IMR-90 (cell line): ENCODE measurements at regions not wholly inside any gene's neighbourhood (a gene's known extent, or its start where the extent isn't known, plus 50 kb on each side); places are given as distances from the start of the nearest gene placed in this dataset.

Experiments
- ATAC-seq: fragments of 200-7000 bp; cut with Tn5 transposase; 2 replicates; pipeline ENCODE4 v1.9.1; 2020; ENCODE audit warnings: low read depth, mild to moderate bottlenecking, moderate library complexity
- BruUV-seq: library from RNA; stranded (reverse); fragments of 400-500 nt; replicated peaks from 2 replicates; lab custom pipeline; 2021; lab: Mats Ljungman, UMichigan
- CTCF ChIA-PET: fragments of 300-600 bp; formaldehyde crosslinking; extraction: SDS; loops from one replicate; lab custom pipeline; 2021; ENCODE audit warnings: antibody characterized with exemption; lab: Yijun Ruan, JAX
- POLR2A ChIA-PET: fragments of 300-600 bp; sonication (Branson Sonifier 250); formaldehyde crosslinking; loops from one replicate; lab custom pipeline; 2022; ENCODE audit warnings: antibody characterized with exemption; ENCODE audit not compliant: unreplicated experiment; lab: Charles Lee
- DNase-seq: peaks from one replicate; pipeline ENCODE4 v3.0.0; 2013
- H2AFZ ChIP-seq: replicated peaks from 2 replicates; pipeline ENCODE3; 2013; ENCODE audit warnings: low read length, mild to moderate bottlenecking; ENCODE audit not compliant: poor library complexity
- H2AK5ac ChIP-seq: 2 replicates; pipeline ENCODE4 v1.6.1; 2013; ENCODE audit warnings: low read depth, low read length, inconsistent platforms
- H2AK9ac ChIP-seq: replicated peaks from 2 replicates; pipeline ENCODE3; 2013; ENCODE audit warnings: mild to moderate bottlenecking, low read depth, low read length, moderate library complexity; ENCODE audit not compliant: poor library complexity
- H2BK120ac ChIP-seq: 2 replicates; pipeline ENCODE4 v1.6.1; 2013; ENCODE audit warnings: low read depth, low read length, inconsistent platforms
- H2BK15ac ChIP-seq: 3 replicates; pipeline ENCODE4 v1.6.1; 2013; ENCODE audit warnings: low read depth, low read length, inconsistent platforms
- H2BK20ac ChIP-seq: 2 replicates; pipeline ENCODE4 v1.6.1; 2013; ENCODE audit warnings: low read depth, mild to moderate bottlenecking, inconsistent platforms, low read length, moderate library complexity
- H2BK5ac ChIP-seq: 2 replicates; pipeline ENCODE4 v1.6.1; 2013; ENCODE audit warnings: mild to moderate bottlenecking, low read depth, low read length, inconsistent platforms; ENCODE audit not compliant: poor library complexity, severe bottlenecking
- H3K14ac ChIP-seq: replicated peaks from 2 replicates; pipeline ENCODE4 v1.6.1; 2013; ENCODE audit warnings: low read depth, low read length, inconsistent platforms
- H3K18ac ChIP-seq: 2 replicates; pipeline ENCODE4 v1.6.1; 2013; ENCODE audit warnings: low read depth, low read length, control low read depth
- H3K23ac ChIP-seq: 2 replicates; pipeline ENCODE4 v1.6.1; 2013; ENCODE audit warnings: low read depth, low read length, inconsistent platforms
- H3K27ac ChIP-seq: 2 replicates; pipeline ENCODE4 v1.5.1; 2013; ENCODE audit warnings: mild to moderate bottlenecking, control low read depth, low read length; ENCODE audit not compliant: insufficient read depth
- H3K27me3 ChIP-seq: 2 replicates; pipeline ENCODE4 v1.6.1; 2013; ENCODE audit warnings: low read length; ENCODE audit not compliant: control insufficient read depth, insufficient read depth
- H3K36me3 ChIP-seq: 2 replicates; pipeline ENCODE4 v1.6.1; 2013; ENCODE audit warnings: low read length, mixed read lengths; ENCODE audit not compliant: control insufficient read depth, insufficient read depth
- H3K4ac ChIP-seq: 2 replicates; pipeline ENCODE4 v1.6.1; 2013; ENCODE audit warnings: low read depth, low read length, inconsistent platforms
- H3K4me1 ChIP-seq: 2 replicates; pipeline ENCODE4 v1.6.1; 2013; ENCODE audit warnings: low read length, mixed read lengths; ENCODE audit not compliant: control insufficient read depth, insufficient read depth
- H3K4me2 ChIP-seq: 2 replicates; pipeline ENCODE4 v1.6.1; 2013; ENCODE audit warnings: low read depth, mild to moderate bottlenecking, control low read depth, low read length, moderate library complexity
- H3K4me3 ChIP-seq: 2 replicates; pipeline ENCODE4 v1.5.1; 2013; ENCODE audit warnings: low read depth, mild to moderate bottlenecking, control low read depth, low read length, moderate library complexity; ENCODE audit not compliant: insufficient read depth
- H3K56ac ChIP-seq: 2 replicates; pipeline ENCODE4 v1.6.1; 2013; ENCODE audit warnings: low read length, inconsistent platforms; ENCODE audit not compliant: insufficient read depth; ENCODE audit errors: extremely low read depth
- H3K79me1 ChIP-seq, 2 experiments: 2 replicates each; pipeline ENCODE4 v1.6.1; 2013; ENCODE audit warnings: low read length in 2 of 2, inconsistent platforms in 1 of 2, low read depth in 1 of 2
- H3K9ac ChIP-seq: 2 replicates; pipeline ENCODE4 v1.6.1; 2013; ENCODE audit warnings: low read depth, low read length, control low read depth
- H3K9me1 ChIP-seq: 2 replicates; pipeline ENCODE4 v1.6.1; 2013; ENCODE audit warnings: low read length, inconsistent platforms; ENCODE audit not compliant: insufficient read depth
- H3K9me3 ChIP-seq: 2 replicates; pipeline ENCODE4 v1.6.1; 2013; ENCODE audit warnings: low read length; ENCODE audit not compliant: control insufficient read depth, insufficient read depth
- H4K20me1 ChIP-seq: 2 replicates; pipeline ENCODE4 v1.6.1; 2013; ENCODE audit warnings: low read length, inconsistent platforms; ENCODE audit not compliant: insufficient read depth
- H4K5ac ChIP-seq: 2 replicates; pipeline ENCODE4 v1.6.1; 2013; ENCODE audit warnings: mild to moderate bottlenecking, low read depth, low read length, control low read depth
- H4K8ac ChIP-seq, 2 experiments: 2 replicates each; pipeline ENCODE4 v1.6.1; 2013; ENCODE audit warnings: low read depth in 2 of 2, low read length in 2 of 2, control low read depth in 1 of 2, inconsistent platforms in 1 of 2
- H4K91ac ChIP-seq: 2 replicates; pipeline ENCODE4 v1.6.1; 2013; ENCODE audit warnings: low read depth, low read length, inconsistent platforms; ENCODE audit not compliant: insufficient read depth
- BHLHE40 ChIP-seq: fragments of 150-350 bp; IDR thresholded peaks from 2 replicates; pipeline ENCODE4 v1.6.1; 2016; ENCODE audit warnings: mild to moderate bottlenecking, low read depth, low read length
- CHD1 ChIP-seq: IDR thresholded peaks from 2 replicates; pipeline ENCODE4 v1.6.1; 2012; ENCODE audit warnings: low read depth, low read length, improper control_type of control experiment
- CTCF ChIP-seq: conservative IDR thresholded peaks from 2 replicates; pipeline ENCODE4 v1.5.1; 2012; ENCODE audit warnings: mild to moderate bottlenecking, low read depth, low read length, improper control_type of control experiment
- MAFK ChIP-seq: IDR thresholded peaks from 2 replicates; pipeline ENCODE4 v1.6.1; 2012; ENCODE audit warnings: low read depth, low read length, improper control_type of control experiment
- MAZ ChIP-seq: IDR thresholded peaks from 2 replicates; pipeline ENCODE4 v1.6.1; 2012; ENCODE audit warnings: low read depth, mild to moderate bottlenecking, low read length, improper control_type of control experiment, moderate library complexity, borderline replicate concordance
- MXI1 ChIP-seq: IDR thresholded peaks from 2 replicates; pipeline ENCODE4 v1.6.1; 2012; ENCODE audit warnings: low read depth, mild to moderate bottlenecking, low read length, moderate library complexity, borderline replicate concordance
- RAD21 ChIP-seq: IDR thresholded peaks from 2 replicates; pipeline ENCODE4 v1.6.1; 2012; ENCODE audit warnings: low read length, improper control_type of control experiment
- RCOR1 ChIP-seq: IDR thresholded peaks from 2 replicates; pipeline ENCODE4 v1.6.1; 2012; ENCODE audit warnings: mild to moderate bottlenecking, low read length, improper control_type of control experiment; ENCODE audit not compliant: insufficient replicate concordance
- RFX5 ChIP-seq: IDR thresholded peaks from 2 replicates; pipeline ENCODE4 v1.8.0; 2012; ENCODE audit warnings: low read depth, mild to moderate bottlenecking, low read length, moderate library complexity
- WGBS, 2 experiments: methylation state at CpG; one replicate each; pipeline versions ENCODE4 v1.1.5 to v1.1.7; 2013; ENCODE audit warnings: missing lambda C conversion rate in 2 of 2; ENCODE audit not compliant: insufficient read length in 1 of 2; ENCODE audit errors: extremely low coverage in 2 of 2; 5-methylcytosine and 5-hydroxymethylcytosine counted together
- dilution Hi-C: fragments of 300-500 bp; cut with HindIII; formaldehyde crosslinking; loops from one replicate; pipeline ENCODE4 v1.14.3; 2018; ENCODE audit warnings: low sequenced_read_pairs; ENCODE audit not compliant: unreplicated experiment
- in situ Hi-C: fragments of 300-500 bp; cut with MboI; formaldehyde crosslinking; loops from 3 replicates; pipeline ENCODE4 v1.14.3; 2019; ENCODE audit warnings: low sequenced_read_pairs, inconsistent platforms, mixed read lengths
- intact Hi-C: fragments of 100-400 bp; cut with micrococcal nuclease; formaldehyde crosslinking; loops from 2 replicates; pipeline ENCODE4 v1.10.0; 2022

- H3K18ac ChIP-seq = no peak overlapping the region
- no peak overlapping the region for H4K5ac ChIP-seq
- no peak overlapping the region for H4K91ac ChIP-seq
- H3K56ac ChIP-seq = no peak overlapping the region
- ChIA-PET POLR2A (no interaction called here), CTCF (no interaction called here)
- H3K4me1 ChIP-seq = no peaks in the 10 kb centered on the region
- H2BK5ac ChIP-seq = no peak overlapping the region
- H3K4me3 ChIP-seq = no peak overlapping the region
- no peaks in the 10 kb centered on the region for H3K79me1 ChIP-seq
- in situ Hi-C loops (no loop called here), dilution Hi-C loops (no loop called here), intact Hi-C loops (no loop called here)
- DNase-seq = no peak
- H4K8ac ChIP-seq = no peak overlapping the region
- H3K9me1 ChIP-seq = no peaks in the 10 kb centered on the region
- H3K9me3 ChIP-seq = peaks cover 6% of the 10 kb centered on the region; the same call in 1 of the 2 replicates
- no peak overlapping the region for H3K14ac ChIP-seq
- no peak overlapping the region for H2AFZ ChIP-seq
- no peak overlapping the region for H2AK5ac ChIP-seq
- no peak overlapping the region for H2AK9ac ChIP-seq
- no peaks in the 10 kb centered on the region for H3K27me3 ChIP-seq
- no peak overlapping the region for H3K4me2 ChIP-seq
- H4K20me1 ChIP-seq = no peaks in the 10 kb centered on the region
- WGBS, 2 experiments = no CpG with 5 or more reads among the region's 5 CpGs
- BruUV-seq = no TSS peak
- no peak overlapping the region for H3K9ac ChIP-seq
- no peak overlapping the region for H2BK20ac ChIP-seq
- no peaks in the 10 kb centered on the region for H3K36me3 ChIP-seq
- TF ChIP-seq CTCF (no peak), BHLHE40 (no peak), MAZ (no peak), RFX5 (no peak), CHD1 (no peak), MXI1 (no peak), RCOR1 (no peak), RAD21 (no peak), MAFK (no peak)
- no peak for ATAC-seq
- no peak overlapping the region for H3K4ac ChIP-seq
- H2BK15ac ChIP-seq = no peak overlapping the region
- no peak overlapping the region for H2BK120ac ChIP-seq
- no peak overlapping the region for H3K23ac ChIP-seq
- no peak overlapping the region for H3K27ac ChIP-seq
Measured at GRCh38 chr10:83935911-83936310, 203.4 kb upstream of the GHITM start.
